Spleen (tissue), 7 donors: ENCODE measurements at regions not wholly inside any gene's neighbourhood (a gene's known extent, or its start where the extent isn't known, plus 50 kb on each side); places are given as distances from the start of the nearest gene placed in this dataset.

Experiments
- CTCF ChIP-seq, 11 experiments: fragments of 200-600 bp in 7 of 11; fragments of 450-650 bp in 4 of 11; sonication (generic) in 4 of 11; IDR thresholded peaks in 8 of 11; conservative IDR thresholded peaks in 3 of 11; 1 replicate in 7 of 11; 2 replicates in 4 of 11; pipeline versions ENCODE4 v1.4.0 to v1.8.0; 2016 to 2021; ENCODE audit warnings: antibody characterized with exemption in 11 of 11, inconsistent platforms in 4 of 11, mild to moderate bottlenecking in 1 of 11
- POLR2A ChIP-seq, 3 donors: fragments of 450-650 bp; IDR thresholded peaks; one replicate each; pipeline ENCODE4 v1.5.1; 2017; ENCODE audit warnings: antibody characterized with exemption in 3 of 3, mild to moderate bottlenecking in 1 of 3
- POLR2AphosphoS5 ChIP-seq, 3 donors: sonication (generic); formaldehyde crosslinking; IDR thresholded peaks; one replicate each; pipeline ENCODE4 v1.5.1; 2017; ENCODE audit warnings: antibody characterized with exemption in 3 of 3
- donor health status: DM: no; HTN: no; CAD: no; lungs with moderate emphysema.
- donor health status: DM: no; HTN: no; CAD: no.
- donor health status: DM: no; HTN: no; CAD: no.

- TF ChIP-seq CTCF (IDR thresholded peaks at IDR 0.05 in 8 of 11, conservative IDR thresholded peaks at IDR 0.05 in 3 of 11) (no peak), POLR2A (IDR thresholded peaks at IDR 0.05) (no peak), POLR2AphosphoS5 (IDR thresholded peaks at IDR 0.05) (no peak)
Observed at GRCh38 chr20:47941869-47942268, 156.6 kb upstream of the SULF2 start.
